ENCODE measurements at regions not wholly inside any gene's neighbourhood (a gene's known extent, or its start where the extent isn't known, plus 50 kb on each side); places are given as distances from the start of the nearest gene placed in this dataset.

DNA sequence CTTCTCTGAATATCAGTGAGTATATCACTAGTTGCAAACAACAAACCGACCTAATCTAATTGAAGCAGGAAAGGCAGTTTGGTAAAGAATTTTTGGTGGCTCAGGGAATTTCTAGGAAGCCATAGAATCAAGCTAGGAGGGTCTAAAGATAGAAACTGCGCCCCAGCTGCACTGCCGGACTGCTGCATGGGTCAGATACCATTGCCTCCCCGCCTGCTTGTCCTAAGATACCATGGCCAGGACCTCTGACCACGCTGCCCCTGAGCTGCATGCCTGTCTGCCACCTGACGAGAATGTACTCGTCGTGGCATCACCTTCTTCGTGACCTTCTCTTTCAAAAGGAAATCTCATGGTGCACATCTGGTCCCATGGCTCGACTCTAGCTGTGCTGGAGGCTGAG is 439.0 kb downstream of the ZSWIM6 start:
- TF ChIP-seq, protein P1, sequence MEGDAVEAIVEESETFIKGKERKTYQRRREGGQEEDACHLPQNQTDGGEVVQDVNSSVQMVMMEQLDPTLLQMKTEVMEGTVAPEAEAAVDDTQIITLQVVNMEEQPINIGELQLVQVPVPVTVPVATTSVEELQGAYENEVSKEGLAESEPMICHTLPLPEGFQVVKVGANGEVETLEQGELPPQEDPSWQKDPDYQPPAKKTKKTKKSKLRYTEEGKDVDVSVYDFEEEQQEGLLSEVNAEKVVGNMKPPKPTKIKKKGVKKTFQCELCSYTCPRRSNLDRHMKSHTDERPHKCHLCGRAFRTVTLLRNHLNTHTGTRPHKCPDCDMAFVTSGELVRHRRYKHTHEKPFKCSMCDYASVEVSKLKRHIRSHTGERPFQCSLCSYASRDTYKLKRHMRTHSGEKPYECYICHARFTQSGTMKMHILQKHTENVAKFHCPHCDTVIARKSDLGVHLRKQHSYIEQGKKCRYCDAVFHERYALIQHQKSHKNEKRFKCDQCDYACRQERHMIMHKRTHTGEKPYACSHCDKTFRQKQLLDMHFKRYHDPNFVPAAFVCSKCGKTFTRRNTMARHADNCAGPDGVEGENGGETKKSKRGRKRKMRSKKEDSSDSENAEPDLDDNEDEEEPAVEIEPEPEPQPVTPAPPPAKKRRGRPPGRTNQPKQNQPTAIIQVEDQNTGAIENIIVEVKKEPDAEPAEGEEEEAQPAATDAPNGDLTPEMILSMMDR (IDR thresholded peaks at IDR 0.05), result no peak
- no peak for ATAC-seq (ENCODE audit: low FRiP score)
- DNase-seq (ENCODE audit: low spot score), result no peak

DNA sequence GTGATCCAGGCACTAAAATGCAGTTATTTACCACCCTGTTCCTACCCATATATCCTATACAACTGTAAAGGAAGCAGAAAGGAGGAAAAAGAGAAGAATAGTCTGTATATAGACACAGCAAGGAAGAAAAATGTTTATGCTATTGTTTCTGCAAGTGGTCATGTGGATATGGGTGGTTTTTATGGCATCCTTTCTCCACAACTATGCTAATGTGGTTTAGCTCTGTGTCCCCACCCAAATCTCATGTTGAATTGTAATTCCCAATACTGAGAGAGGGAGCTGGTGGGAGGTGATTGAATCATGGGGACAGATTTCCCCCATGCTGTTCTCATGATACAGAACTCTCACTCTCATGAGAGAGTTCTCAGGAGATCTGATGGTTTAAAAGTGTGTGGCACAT is 439.8 kb downstream of the ZSWIM6 start:
- TF ChIP-seq, protein P1 (IDR thresholded peaks at IDR 0.05), result no peak
- no peak for ATAC-seq (ENCODE audit: low FRiP score)
- no peak for DNase-seq (ENCODE audit: low spot score)

DNA sequence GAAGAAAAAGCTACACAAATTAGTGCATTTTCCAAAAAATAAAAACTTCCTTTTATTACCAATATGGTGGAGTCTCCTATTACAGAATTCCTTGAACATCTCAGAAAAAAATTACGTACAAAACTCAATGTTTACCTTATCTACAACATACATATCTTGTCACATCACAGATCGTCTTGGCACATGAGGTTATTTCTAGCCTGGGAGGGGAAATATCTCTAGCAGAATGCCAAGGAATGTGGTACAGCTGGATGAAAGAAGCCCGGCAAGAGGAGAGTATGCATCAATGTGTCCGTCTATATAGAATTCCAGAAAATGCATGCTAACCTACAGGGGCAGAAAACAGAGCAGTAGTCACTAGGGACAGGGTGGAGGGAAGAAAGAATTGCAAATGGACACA is 443.8 kb downstream of the ZSWIM6 start:
- no peak for DNase-seq (ENCODE audit: low spot score)
- ATAC-seq (ENCODE audit: low FRiP score), result no peak
- TF ChIP-seq, protein P1 (IDR thresholded peaks at IDR 0.05), result no peak

DNA sequence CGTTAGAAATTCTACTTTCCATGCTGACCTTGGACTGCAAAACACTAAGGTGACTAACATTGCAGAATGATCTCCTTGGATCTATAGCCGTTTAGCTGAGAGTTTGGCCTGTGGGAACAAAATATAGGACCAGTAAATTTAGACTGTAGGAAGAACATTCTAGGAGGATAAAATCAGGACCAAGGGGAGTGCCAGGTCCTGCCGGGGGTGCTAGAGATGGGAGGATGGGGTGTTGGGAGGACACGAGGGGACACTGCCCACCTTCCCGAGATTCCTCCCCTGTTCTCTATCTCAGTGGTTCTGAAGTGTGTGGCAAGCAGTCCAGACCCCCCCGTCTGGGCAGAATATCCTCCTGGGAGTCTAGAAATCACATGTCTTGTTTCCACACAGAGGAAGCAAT is 445.2 kb downstream of the ZSWIM6 start:
- TF ChIP-seq, protein P1 (IDR thresholded peaks at IDR 0.05), result no peak
- DNase-seq (ENCODE audit: low spot score), result no peak
- ATAC-seq (ENCODE audit: low FRiP score), result no peak

DNA sequence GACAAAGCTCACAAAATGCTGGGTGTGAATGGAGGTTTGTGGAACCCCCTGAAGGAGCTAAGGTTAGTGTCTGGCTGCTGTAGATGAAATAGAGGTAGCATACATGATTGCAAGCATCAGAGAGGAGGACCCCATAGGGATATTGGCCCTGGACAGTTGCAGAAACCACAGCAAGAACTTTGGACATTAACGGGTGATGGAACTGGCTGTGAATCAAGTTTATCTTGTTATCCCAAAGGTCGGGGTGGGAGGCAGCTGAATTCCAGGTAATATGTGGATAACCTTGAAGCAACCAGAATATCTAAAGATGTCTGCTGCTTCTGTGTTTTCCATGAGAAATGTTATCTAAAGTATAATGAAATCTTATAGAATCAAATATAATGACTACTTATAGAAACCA is 447.7 kb downstream of the ZSWIM6 start:
- TF ChIP-seq, protein P1 (IDR thresholded peaks at IDR 0.05), result no peak
- DNase-seq (ENCODE audit: low spot score) (no peak), ATAC-seq (ENCODE audit: low FRiP score) (no peak)

DNA sequence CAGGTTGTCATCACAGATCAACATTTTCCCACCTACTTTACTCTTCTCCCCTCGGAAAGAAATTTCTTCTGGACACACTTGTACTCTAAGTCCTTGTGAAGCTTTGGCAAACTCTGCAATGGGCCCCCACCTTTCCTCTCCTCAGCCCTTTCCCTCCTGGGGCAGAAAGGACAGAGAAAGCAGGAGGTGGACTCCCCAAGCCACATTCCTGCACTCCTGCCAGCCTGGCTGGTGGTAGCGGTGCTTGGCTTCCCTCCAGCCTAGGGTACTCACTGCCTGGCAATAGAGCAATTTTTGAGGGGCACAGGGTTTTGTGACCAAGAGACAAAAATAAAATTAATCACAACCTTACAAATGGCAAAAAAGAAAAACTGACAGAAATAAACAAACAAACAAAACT is 451.4 kb downstream of the ZSWIM6 start:
- TF ChIP-seq, protein P1 (IDR thresholded peaks at IDR 0.05), result no peak
- DNase-seq (ENCODE audit: low spot score), result no peak
- no peak for ATAC-seq (ENCODE audit: low FRiP score)

DNA sequence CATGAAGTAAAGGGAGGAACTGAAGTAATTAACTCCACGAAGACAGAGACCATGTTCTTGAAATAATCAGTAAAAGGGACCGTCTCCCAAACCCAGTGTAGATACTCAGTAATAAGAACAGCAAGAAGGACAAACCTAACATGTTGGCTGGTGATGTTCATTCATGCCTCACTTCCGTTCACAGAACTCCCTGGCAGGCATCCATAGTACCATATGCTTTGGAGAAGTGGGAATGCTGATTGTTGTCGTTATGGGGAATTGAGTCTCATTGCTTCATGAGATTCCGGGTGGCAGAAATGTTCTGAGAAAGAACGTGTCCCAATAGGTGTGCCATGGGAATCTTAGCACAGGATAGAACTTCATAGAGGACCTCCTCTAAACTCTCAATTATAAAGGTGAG is 452.3 kb downstream of the ZSWIM6 start:
- ATAC-seq (ENCODE audit: low FRiP score) (no peak), DNase-seq (ENCODE audit: low spot score) (no peak)
- TF ChIP-seq, protein P1 (IDR thresholded peaks at IDR 0.05), result no peak
